Neural progenitor cell (in vitro differentiated cells): ENCODE measurements at regions not wholly inside any gene's neighbourhood (a gene's known extent, or its start where the extent isn't known, plus 50 kb on each side); places are given as distances from the start of the nearest gene placed in this dataset.

Experiments used
- EZH2phosphoT487 ChIP-seq: fragments of 200-600 bp; sonication (generic); IDR thresholded peaks from 2 replicates; pipeline ENCODE4 v1.6.1; 2017; ENCODE audit warnings: antibody characterized with exemption
- TF ChIP-seq, protein P1 (sequence below): fragments of 200-600 bp; sonication (generic); IDR thresholded peaks from 2 replicates; pipeline ENCODE4 v1.5.1; 2017; ENCODE audit warnings: antibody characterized with exemption, mild to moderate bottlenecking

DNA sequence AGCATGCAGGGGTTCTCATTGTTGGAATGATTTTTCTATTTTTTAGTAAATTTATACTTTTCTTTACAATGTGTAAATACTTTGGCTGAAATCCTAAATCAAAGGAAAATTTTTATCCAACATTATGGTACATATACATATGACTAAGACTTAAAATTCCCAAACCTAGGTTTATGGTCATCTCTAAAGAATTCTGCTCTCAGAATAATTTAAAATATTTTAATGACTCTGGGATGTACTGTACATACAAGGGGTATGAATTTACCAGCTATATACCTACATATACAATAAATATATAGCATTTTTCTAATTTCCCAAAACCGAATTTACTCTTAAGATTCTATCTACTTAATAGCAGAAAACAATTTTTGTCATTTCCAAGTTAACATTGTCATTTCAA lies 137.9 kb upstream of the POU1F1 start:
- TF ChIP-seq, protein P1, sequence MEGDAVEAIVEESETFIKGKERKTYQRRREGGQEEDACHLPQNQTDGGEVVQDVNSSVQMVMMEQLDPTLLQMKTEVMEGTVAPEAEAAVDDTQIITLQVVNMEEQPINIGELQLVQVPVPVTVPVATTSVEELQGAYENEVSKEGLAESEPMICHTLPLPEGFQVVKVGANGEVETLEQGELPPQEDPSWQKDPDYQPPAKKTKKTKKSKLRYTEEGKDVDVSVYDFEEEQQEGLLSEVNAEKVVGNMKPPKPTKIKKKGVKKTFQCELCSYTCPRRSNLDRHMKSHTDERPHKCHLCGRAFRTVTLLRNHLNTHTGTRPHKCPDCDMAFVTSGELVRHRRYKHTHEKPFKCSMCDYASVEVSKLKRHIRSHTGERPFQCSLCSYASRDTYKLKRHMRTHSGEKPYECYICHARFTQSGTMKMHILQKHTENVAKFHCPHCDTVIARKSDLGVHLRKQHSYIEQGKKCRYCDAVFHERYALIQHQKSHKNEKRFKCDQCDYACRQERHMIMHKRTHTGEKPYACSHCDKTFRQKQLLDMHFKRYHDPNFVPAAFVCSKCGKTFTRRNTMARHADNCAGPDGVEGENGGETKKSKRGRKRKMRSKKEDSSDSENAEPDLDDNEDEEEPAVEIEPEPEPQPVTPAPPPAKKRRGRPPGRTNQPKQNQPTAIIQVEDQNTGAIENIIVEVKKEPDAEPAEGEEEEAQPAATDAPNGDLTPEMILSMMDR = no peak
- TF ChIP-seq EZH2phosphoT487 = no peak
